ENCODE measurements at regions not wholly inside any gene's neighbourhood (a gene's known extent, or its start where the extent isn't known, plus 50 kb on each side); places are given as distances from the start of the nearest gene placed in this dataset.

DNA sequence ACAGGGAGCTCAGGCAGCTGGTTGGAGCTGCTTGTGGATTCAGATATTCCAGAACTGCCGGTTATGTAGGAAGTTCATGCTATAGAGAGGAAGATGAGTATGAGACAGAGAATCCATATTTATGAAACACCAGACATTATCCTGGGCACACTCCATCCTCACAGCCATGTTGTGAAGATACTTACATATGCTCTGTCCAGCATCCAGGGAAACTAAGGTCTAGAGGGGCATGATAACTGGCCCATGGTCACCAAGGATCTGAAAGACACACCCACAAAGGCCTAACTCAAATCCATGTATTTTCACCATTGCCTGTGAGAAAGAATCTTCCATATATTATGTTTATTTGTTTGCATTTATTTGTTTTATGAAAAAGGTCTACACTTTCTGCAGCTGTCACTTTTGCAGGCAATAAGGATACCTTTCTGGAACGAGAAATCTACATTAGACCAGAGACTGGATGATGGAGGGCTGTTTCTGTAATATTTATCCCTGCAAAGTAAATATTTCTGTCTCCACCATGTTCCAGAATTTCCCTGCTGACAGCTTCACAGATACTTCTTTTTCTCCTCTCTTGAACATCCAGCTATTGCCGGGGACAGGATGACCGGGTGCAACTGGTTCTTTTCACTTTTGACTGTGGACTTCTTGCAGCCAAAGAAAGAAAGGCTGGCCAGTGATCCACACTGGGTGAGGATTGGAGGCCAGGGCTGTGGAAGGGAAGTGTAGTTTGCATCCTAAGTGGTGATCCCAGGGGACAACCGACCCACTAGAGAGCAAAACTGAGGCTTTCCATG is 145.9 kb upstream of the NAV2 start:
- TF ChIP-seq ZNF8 (CRISPR knock-in tag; IDR thresholded peaks at IDR 0.05) (no peak), ISL1 (CRISPR knock-in tag; IDR thresholded peaks at IDR 0.05) (no peak), TOX (CRISPR knock-in tag; IDR thresholded peaks at IDR 0.05; ENCODE audit: borderline replicate concordance) (no peak), OSR1 (CRISPR knock-in tag; IDR thresholded peaks at IDR 0.05) (no peak), RARB (CRISPR knock-in tag; IDR thresholded peaks at IDR 0.05) (no peak), SNAI2 (CRISPR knock-in tag; IDR thresholded peaks at IDR 0.05) (no peak)
- TF ChIP-seq, protein P1, sequence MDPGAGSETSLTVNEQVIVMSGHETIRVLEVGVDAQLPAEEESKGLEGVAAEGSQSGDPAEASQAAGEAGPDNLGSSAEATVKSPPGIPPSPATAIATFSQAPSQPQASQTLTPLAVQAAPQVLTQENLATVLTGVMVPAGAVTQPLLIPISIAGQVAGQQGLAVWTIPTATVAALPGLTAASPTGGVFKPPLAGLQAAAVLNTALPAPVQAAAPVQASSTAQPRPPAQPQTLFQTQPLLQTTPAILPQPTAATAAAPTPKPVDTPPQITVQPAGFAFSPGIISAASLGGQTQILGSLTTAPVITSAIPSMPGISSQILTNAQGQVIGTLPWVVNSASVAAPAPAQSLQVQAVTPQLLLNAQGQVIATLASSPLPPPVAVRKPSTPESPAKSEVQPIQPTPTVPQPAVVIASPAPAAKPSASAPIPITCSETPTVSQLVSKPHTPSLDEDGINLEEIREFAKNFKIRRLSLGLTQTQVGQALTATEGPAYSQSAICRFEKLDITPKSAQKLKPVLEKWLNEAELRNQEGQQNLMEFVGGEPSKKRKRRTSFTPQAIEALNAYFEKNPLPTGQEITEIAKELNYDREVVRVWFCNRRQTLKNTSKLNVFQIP (CRISPR knock-in tag; IDR thresholded peaks at IDR 0.05; ENCODE audit: borderline replicate concordance, low read depth), result no peak
- TF ChIP-seq, protein P2, sequence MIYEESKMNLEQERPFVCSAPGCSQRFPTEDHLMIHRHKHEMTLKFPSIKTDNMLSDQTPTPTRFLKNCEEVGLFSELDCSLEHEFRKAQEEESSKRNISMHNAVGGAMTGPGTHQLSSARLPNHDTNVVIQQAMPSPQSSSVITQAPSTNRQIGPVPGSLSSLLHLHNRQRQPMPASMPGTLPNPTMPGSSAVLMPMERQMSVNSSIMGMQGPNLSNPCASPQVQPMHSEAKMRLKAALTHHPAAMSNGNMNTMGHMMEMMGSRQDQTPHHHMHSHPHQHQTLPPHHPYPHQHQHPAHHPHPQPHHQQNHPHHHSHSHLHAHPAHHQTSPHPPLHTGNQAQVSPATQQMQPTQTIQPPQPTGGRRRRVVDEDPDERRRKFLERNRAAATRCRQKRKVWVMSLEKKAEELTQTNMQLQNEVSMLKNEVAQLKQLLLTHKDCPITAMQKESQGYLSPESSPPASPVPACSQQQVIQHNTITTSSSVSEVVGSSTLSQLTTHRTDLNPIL (CRISPR knock-in tag; IDR thresholded peaks at IDR 0.05; ENCODE audit: low read depth), result no peak
- TF ChIP-seq, protein P3, sequence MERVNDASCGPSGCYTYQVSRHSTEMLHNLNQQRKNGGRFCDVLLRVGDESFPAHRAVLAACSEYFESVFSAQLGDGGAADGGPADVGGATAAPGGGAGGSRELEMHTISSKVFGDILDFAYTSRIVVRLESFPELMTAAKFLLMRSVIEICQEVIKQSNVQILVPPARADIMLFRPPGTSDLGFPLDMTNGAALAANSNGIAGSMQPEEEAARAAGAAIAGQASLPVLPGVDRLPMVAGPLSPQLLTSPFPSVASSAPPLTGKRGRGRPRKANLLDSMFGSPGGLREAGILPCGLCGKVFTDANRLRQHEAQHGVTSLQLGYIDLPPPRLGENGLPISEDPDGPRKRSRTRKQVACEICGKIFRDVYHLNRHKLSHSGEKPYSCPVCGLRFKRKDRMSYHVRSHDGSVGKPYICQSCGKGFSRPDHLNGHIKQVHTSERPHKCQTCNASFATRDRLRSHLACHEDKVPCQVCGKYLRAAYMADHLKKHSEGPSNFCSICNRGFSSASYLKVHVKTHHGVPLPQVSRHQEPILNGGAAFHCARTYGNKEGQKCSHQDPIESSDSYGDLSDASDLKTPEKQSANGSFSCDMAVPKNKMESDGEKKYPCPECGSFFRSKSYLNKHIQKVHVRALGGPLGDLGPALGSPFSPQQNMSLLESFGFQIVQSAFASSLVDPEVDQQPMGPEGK (CRISPR knock-in tag; IDR thresholded peaks at IDR 0.05; ENCODE audit: borderline replicate concordance), result no peak
